IPS-15b (cell line): ENCODE measurements at regions not wholly inside any gene's neighbourhood (a gene's known extent, or its start where the extent isn't known, plus 50 kb on each side); places are given as distances from the start of the nearest gene placed in this dataset.
"Not testable (repeated sequence)": the region's sequence is repeated elsewhere in the genome, so short reads cannot be mapped to it uniquely, and the experiment has no call there.

Experiments used
- H3K27me3 ChIP-seq: one replicate; pipeline ENCODE4 v1.6.1; 2013; ENCODE audit warnings: low read length; ENCODE audit not compliant: control insufficient read depth, insufficient read depth
- H3K36me3 ChIP-seq: one replicate; pipeline ENCODE4 v1.6.1; 2013; ENCODE audit warnings: low read length; ENCODE audit not compliant: control insufficient read depth, insufficient read depth
- H3K4me1 ChIP-seq: one replicate; pipeline ENCODE4 v1.6.1; 2013; ENCODE audit warnings: mild to moderate bottlenecking, low read length; ENCODE audit not compliant: control insufficient read depth, insufficient read depth
- H3K4me3 ChIP-seq: one replicate; pipeline ENCODE4 v1.5.1; 2013; ENCODE audit warnings: low read depth, low read length
- H3K9ac ChIP-seq: one replicate; pipeline ENCODE4 v1.6.1; 2013; ENCODE audit warnings: low read depth, mild to moderate bottlenecking, low read length
- H3K9me3 ChIP-seq: one replicate; pipeline ENCODE4 v1.6.1; 2013; ENCODE audit warnings: mild to moderate bottlenecking, low read length; ENCODE audit not compliant: control insufficient read depth, insufficient read depth

- Histone ChIP-seq H3K4me1 (no peaks in the 10 kb centered on the region), H3K9ac (no peak overlapping the region), H3K4me3 (no peak overlapping the region), H3K27me3 (no peaks in the 10 kb centered on the region), H3K9me3 (no peaks in the 10 kb centered on the region), H3K36me3 (no peaks in the 10 kb centered on the region)
Observed at GRCh38 chr18:44325903-44326635, 354.6 kb upstream of the SETBP1 start.

DNA sequence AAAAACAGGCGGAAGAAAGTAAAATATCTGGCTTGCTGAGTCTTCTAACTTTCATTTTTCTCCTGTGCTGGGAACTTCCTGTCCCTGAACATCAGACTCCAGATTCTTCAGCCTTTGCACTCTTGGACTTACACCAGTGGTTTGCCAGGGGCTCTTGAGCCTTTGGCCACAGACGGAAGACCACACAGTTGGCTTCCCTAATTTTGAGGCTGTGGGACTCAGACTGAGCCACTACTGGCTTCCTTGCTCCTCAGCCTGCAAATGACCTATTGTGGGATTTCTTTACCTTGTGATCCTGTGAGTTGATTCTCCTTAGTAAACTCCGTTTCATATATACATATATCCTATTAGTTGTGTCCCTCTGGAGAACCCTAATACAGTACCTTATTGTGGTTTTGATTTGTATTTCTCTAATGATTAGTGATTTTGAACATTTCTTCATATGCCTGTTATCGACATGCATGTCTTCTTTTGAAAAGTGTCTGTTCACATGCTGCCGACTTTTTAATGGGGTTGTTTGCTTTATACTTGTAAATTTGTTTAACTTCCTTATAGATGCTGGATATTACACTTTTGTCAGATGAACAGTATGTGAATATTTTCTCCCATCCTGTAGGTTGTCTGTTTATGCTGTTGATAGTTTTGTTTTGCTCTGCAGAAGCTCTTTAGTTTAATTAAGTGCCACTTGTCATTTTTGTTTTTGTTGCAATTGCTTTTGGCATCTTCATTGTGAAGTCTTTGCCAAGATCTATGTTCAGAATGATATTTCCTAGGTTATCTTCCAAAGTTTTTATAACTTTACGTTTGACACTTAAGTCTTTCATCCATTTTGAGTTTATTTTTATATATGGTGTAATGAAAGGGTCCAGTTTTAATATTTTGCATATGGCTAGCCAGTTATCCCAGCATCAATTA, 348.8 kb upstream of the SETBP1 start:
- H3K27me3 ChIP-seq = no peaks in the 10 kb centered on the region
- no peaks in the 10 kb centered on the region for H3K9me3 ChIP-seq
- no peak overlapping the region for H3K9ac ChIP-seq
- no peaks in the 10 kb centered on the region for H3K4me1 ChIP-seq
- H3K4me3 ChIP-seq = no peak overlapping the region
- H3K36me3 ChIP-seq = no peaks in the 10 kb centered on the region

DNA sequence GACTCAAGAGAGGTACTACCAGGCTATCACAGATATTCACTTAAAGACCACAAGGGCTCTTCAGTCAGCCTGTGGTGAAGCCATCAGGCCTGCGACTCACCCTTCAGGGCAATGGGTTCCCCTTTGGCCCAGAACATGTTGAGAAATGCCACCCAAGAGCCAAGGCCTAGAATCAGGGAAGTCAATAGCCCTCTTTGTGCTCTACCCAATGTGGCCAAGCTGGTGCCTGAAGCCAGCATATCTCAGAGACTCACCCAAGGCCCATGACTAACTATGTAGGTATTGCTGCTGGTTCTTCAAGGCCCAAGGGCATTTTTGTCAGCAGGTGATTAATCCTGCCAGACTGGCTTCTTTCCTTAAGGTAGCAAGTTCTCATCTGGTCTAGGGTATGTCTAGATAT, 338.9 kb upstream of the SETBP1 start:
- Histone ChIP-seq H3K9ac (no peak overlapping the region), H3K9me3 (no peaks in the 10 kb centered on the region), H3K4me3 (no peak overlapping the region), H3K36me3 (no peaks in the 10 kb centered on the region), H3K4me1 (no peaks in the 10 kb centered on the region), H3K27me3 (no peaks in the 10 kb centered on the region)

GRCh38 chr18:44342162-44342561, 338.5 kb upstream of the SETBP1 start:
- Histone ChIP-seq H3K9me3 (no peaks in the 10 kb centered on the region), H3K9ac (no peak overlapping the region), H3K4me3 (no peak overlapping the region), H3K36me3 (no peaks in the 10 kb centered on the region), H3K4me1 (no peaks in the 10 kb centered on the region), H3K27me3 (no peaks in the 10 kb centered on the region)

- Histone ChIP-seq H3K27me3 (no peaks in the 10 kb centered on the region), H3K4me3 (no peak overlapping the region), H3K9ac (no peak overlapping the region), H3K9me3 (no peaks in the 10 kb centered on the region), H3K36me3 (no peaks in the 10 kb centered on the region), H3K4me1 (no peaks in the 10 kb centered on the region)
Observed at GRCh38 chr18:44342946-44343345, 337.7 kb upstream of the SETBP1 start.

DNA sequence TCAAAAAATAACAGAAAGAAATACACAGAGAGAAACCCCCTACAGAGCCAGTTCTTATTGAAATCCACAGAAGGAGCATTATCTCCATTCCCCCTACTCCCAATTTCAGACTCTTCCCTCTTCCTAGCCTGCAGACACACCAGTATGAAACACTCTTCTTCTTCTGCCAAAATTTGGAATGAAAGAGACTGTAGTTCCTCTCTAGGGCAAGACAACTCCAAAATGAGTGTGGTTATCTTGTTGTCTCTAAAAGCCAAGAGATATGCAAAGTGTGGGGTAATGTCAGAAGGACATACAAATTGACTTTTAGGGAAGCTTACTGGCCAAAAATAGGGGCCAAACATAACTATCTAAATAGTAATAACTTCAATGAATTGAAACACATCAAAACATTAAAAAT, 337.1 kb upstream of the SETBP1 start:
- no peaks in the 10 kb centered on the region for H3K36me3 ChIP-seq
- H3K27me3 ChIP-seq = no peaks in the 10 kb centered on the region
- H3K4me1 ChIP-seq = no peaks in the 10 kb centered on the region
- H3K9ac ChIP-seq = no peak overlapping the region
- H3K9me3 ChIP-seq = no peaks in the 10 kb centered on the region
- no peak overlapping the region for H3K4me3 ChIP-seq

GRCh38 chr18:44356566-44357157, 324.0 kb upstream of the SETBP1 start:
- Histone ChIP-seq H3K27me3 (no peaks in the 10 kb centered on the region), H3K9me3 (no peaks in the 10 kb centered on the region), H3K9ac (no peak overlapping the region), H3K36me3 (no peaks in the 10 kb centered on the region), H3K4me1 (peaks cover 4% of the 10 kb centered on the region), H3K4me3 (no peak overlapping the region)

DNA sequence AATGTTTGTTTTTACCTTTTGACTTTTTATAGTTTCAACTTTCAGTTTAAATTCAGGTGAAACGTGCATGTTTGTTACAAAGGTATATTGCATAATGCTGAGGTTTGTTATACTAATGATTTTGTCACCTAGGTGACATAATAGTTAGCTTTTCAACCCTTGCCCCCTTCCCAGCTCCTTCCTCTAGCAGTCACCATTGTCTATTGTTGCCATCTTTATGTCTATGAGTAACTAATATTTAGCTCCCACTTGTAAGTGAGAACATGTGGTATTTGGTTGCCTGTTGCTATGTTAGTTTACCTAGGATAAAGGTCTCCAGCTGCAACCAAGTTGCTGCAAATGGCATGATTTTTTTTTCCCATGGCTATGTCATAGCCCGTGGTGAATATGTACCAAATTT, 322.3 kb upstream of the SETBP1 start:
- no peaks in the 10 kb centered on the region for H3K9me3 ChIP-seq
- H3K36me3 ChIP-seq = no peaks in the 10 kb centered on the region
- H3K9ac ChIP-seq = no peak overlapping the region
- no peaks in the 10 kb centered on the region for H3K27me3 ChIP-seq
- peaks cover 4% of the 10 kb centered on the region for H3K4me1 ChIP-seq
- no peak overlapping the region for H3K4me3 ChIP-seq

DNA sequence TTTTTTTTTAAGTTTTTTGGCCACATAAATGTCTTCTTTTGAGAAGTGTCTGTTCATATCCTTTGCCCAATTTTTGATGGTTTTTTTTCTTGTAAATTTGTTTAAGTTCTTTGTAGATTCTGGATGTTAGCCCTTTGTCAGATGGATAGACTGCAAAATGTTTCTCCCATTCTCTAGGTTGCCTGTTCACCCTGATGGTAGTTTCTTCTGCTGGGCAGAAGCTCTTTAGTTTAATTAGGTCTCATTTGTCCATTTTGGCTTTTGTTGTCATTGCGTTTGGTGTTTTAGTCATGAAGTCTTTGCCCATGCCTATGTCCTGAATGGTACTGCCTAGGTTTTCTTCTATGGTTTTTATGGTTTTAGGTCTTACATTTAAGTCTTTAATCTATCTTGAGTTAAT, 320.9 kb upstream of the SETBP1 start:
- H3K4me3 ChIP-seq = not testable (repeated sequence)

DNA sequence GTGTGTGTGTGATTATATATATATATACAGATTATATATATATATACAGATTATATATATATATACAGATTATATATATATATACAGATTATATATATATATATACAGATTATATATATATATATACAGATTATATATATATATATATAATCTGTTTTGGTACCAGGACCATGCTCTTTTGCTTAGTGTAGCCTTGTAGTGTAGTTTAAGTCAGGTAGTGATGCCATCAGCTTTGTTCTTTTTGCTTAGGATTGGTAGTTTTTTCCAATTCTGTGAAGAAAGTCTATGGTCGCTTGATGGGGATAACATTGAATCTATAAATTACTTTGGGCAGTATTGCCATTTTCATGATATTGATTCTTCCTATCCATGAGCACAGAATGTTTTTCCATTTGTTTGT, 318.5 kb upstream of the SETBP1 start:
- H3K36me3 ChIP-seq, H3K4me1 ChIP-seq, H3K27me3 ChIP-seq, H3K9me3 ChIP-seq, H3K9ac ChIP-seq, H3K4me3 ChIP-seq: not testable (repeated sequence)

More for the DNA sequence above, 320.9 kb upstream of the SETBP1 start:
- not testable (repeated sequence) for H3K9ac ChIP-seq, H3K36me3 ChIP-seq, H3K27me3 ChIP-seq, H3K4me1 ChIP-seq, H3K9me3 ChIP-seq

DNA sequence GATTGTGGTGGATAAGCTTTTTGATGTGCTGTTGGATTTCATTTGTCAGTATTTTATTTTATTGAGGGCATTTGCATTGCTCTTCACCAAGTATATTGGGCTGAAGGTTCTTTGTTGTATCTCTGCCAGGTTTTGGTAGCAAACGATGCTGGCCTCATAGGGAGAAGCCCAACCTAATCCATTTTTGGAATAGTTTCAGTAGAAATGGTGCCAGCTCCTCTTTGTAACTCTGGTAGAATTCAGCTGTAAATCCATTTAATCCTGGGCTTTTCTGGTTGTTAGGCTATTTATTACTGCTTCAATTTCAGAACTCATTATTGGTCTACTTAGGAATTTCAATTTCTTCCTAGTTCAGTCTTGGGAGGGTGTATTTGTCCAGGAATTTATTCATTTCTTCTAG, 309.8 kb upstream of the SETBP1 start:
- Histone ChIP-seq H3K36me3 (no peaks in the 10 kb centered on the region), H3K27me3 (no peaks in the 10 kb centered on the region), H3K4me1 (no peaks in the 10 kb centered on the region), H3K9ac (no peak overlapping the region), H3K4me3 (no peak overlapping the region), H3K9me3 (peaks cover 4% of the 10 kb centered on the region)

DNA sequence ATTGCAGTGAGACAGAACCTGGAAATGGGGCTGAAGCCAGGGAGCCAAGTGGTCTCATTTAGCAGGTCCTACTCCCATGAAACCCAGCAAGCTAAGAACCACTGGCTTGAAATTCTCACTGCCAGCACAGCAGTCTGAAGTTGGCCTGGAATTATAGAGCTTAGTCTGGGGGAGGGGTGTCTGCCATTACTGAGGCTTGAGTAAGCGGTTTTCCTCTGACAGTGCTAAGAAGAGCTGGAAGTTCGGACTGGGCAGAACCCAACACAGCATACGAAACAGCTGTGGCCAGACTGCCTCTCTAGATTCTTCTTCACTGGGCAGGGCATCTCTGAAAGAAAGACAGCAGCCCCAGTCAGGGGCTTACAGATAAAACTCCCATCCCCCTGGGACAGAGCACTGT, 305.7 kb upstream of the SETBP1 start:
- H3K36me3 ChIP-seq = no peaks in the 10 kb centered on the region
- no peaks in the 10 kb centered on the region for H3K4me1 ChIP-seq
- H3K9me3 ChIP-seq = peaks cover 4% of the 10 kb centered on the region
- H3K9ac ChIP-seq = no peak overlapping the region
- H3K4me3 ChIP-seq = no peak overlapping the region
- no peaks in the 10 kb centered on the region for H3K27me3 ChIP-seq
